Tibial nerve (tissue), 4 donors: ENCODE measurements at regions not wholly inside any gene's neighbourhood (a gene's known extent, or its start where the extent isn't known, plus 50 kb on each side); places are given as distances from the start of the nearest gene placed in this dataset.

ENCODE experiments used
- DNase-seq, 2 donors: peaks; one replicate each; pipeline ENCODE4 v3.0.0-alpha.2; 2019; ENCODE audit warnings: low spot score in 2 of 2
- H3K27ac ChIP-seq, 4 donors: fragments of 200-600 bp; sonication (generic) in 3 of 4; one replicate each; pipeline ENCODE4 v1.5.1; 2017 to 2019; ENCODE audit warnings: mild to moderate bottlenecking in 1 of 4
- H3K27me3 ChIP-seq, 2 donors: fragments of 200-600 bp; sonication (generic) in 1 of 2; one replicate each; pipeline versions ENCODE4 v1.5.1 to v1.6.0; 2017 to 2019
- H3K36me3 ChIP-seq, 3 donors: fragments of 200-600 bp; sonication (generic); one replicate each; pipeline ENCODE4 v1.5.1; 2018 to 2019
- H3K4me1 ChIP-seq, 4 donors: fragments of 200-600 bp; sonication (generic) in 3 of 4; one replicate each; pipeline ENCODE4 v1.5.1; 2017 to 2019
- H3K4me3 ChIP-seq, 4 donors: fragments of 200-600 bp; sonication (generic) in 3 of 4; one replicate each; pipeline ENCODE4 v1.5.1; 2017 to 2019; ENCODE audit warnings: mild to moderate bottlenecking in 1 of 4, moderate library complexity in 1 of 4
- H3K9me3 ChIP-seq, 4 donors: fragments of 200-600 bp; sonication (generic) in 3 of 4; one replicate each; pipeline ENCODE4 v1.5.1; 2017 to 2019
- EP300 ChIP-seq, 2 donors: sonication (generic); formaldehyde crosslinking; IDR thresholded peaks; one replicate each; pipeline ENCODE4 v1.6.1; 2017; ENCODE audit warnings: antibody characterized with exemption in 2 of 2, mild to moderate bottlenecking in 1 of 2
- POLR2A ChIP-seq, 2 donors: fragments of 450-650 bp; IDR thresholded peaks; one replicate each; pipeline ENCODE4 v1.6.1; 2017; ENCODE audit warnings: antibody characterized with exemption in 2 of 2, mild to moderate bottlenecking in 2 of 2, moderate library complexity in 2 of 2
- WGBS, 2 donors: methylation state at CpG; one replicate each; pipeline ENCODE4 v1.1.5; 2018; 5-methylcytosine and 5-hydroxymethylcytosine counted together
- TF ChIP-seq, protein P1 (sequence below), 5 experiments: fragments of 200-600 bp in 3 of 5; fragments of 450-650 bp in 2 of 5; sonication (generic) in 3 of 5; IDR thresholded peaks; one replicate each; pipeline ENCODE4 v1.5.1; 2016 to 2019; ENCODE audit warnings: antibody characterized with exemption in 5 of 5, mild to moderate bottlenecking in 3 of 5, moderate library complexity in 2 of 5

DNA sequence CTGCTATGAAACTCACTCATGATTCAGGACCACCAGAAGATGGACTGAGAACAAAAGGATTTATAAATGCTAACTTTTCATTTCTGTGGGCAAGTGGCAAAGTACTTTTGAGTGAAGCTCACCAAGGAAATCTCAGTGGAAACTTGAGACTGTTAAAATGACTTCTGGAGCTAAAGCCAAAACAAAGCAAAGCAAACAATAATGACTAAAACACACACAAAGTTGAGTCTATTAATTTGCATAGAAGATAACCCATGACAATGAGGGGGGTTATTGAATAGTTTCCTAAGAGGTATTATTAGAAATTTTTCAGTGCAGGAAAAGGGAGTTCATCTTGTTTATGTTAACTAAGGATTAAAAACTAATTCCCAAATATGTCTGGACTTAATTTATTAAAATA lies 612.8 kb upstream of the FAM174A start:
- H3K36me3 ChIP-seq: no peaks in the 10 kb centered on the region
- no peaks in the 10 kb centered on the region for H3K9me3 ChIP-seq
- no peak overlapping the region for H3K4me3 ChIP-seq
- H3K4me1 ChIP-seq: no peaks in the 10 kb centered on the region
- no peak overlapping the region for H3K27ac ChIP-seq
- DNase-seq: no peak
- TF ChIP-seq EP300 (IDR thresholded peaks at IDR 0.05) (no peak), POLR2A (IDR thresholded peaks at IDR 0.05) (no peak)
- TF ChIP-seq, protein P1, sequence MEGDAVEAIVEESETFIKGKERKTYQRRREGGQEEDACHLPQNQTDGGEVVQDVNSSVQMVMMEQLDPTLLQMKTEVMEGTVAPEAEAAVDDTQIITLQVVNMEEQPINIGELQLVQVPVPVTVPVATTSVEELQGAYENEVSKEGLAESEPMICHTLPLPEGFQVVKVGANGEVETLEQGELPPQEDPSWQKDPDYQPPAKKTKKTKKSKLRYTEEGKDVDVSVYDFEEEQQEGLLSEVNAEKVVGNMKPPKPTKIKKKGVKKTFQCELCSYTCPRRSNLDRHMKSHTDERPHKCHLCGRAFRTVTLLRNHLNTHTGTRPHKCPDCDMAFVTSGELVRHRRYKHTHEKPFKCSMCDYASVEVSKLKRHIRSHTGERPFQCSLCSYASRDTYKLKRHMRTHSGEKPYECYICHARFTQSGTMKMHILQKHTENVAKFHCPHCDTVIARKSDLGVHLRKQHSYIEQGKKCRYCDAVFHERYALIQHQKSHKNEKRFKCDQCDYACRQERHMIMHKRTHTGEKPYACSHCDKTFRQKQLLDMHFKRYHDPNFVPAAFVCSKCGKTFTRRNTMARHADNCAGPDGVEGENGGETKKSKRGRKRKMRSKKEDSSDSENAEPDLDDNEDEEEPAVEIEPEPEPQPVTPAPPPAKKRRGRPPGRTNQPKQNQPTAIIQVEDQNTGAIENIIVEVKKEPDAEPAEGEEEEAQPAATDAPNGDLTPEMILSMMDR (IDR thresholded peaks at IDR 0.05): no peak
- no peaks in the 10 kb centered on the region for H3K27me3 ChIP-seq

DNA sequence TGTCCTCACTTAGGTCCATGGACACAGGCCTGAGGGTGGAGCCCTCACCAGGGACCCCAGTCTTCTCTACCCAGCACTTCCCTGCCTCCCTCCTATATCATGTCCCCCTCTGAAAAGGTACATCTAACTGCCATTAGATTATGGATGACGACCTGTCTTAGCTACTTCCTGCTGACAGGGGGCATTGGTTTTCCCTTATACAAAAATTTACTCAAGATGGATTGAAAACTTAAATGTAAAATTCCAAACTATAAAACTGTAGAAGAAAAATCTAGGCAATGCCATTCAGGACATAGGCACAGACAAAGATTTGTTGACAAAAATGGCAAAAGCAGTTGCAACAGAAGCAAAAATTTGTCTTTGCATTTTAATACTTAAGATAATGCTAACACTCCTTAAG lies 623.2 kb upstream of the FAM174A start:
- H3K4me1 ChIP-seq: no peaks in the 10 kb centered on the region
- H3K4me3 ChIP-seq: no peak overlapping the region
- no peaks in the 10 kb centered on the region for H3K9me3 ChIP-seq
- H3K27ac ChIP-seq: no peak overlapping the region
- 54 to 63% methylated on average over 1 of the region's 1 CpG for WGBS, 2 donors
- TF ChIP-seq POLR2A (IDR thresholded peaks at IDR 0.05) (no peak), EP300 (IDR thresholded peaks at IDR 0.05) (no peak)
- TF ChIP-seq, protein P1 (IDR thresholded peaks at IDR 0.05): no peak
- no peaks in the 10 kb centered on the region for H3K36me3 ChIP-seq
- DNase-seq: no peak
- H3K27me3 ChIP-seq: no peaks in the 10 kb centered on the region

DNA sequence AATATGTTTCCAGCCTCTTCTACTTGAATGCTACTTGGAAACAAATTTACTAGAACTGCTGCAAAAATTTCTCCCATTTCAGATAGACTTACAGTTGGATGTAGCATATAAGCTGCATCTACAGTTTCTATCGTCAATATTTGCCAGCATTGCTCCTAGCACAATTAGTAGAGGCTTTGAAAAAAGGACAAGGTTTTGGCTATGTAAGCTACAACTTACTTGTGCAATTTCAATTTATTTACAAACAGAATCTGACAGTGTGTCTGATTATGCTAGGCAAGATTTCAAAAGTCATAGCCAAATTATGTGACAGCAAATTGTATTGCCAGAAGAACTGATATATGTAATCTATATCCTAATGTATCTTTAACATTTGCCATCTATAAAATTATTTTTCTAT lies 628.4 kb upstream of the FAM174A start:
- Histone ChIP-seq H3K27me3 (no peaks in the 10 kb centered on the region), H3K4me3 (no peak overlapping the region), H3K36me3 (no peaks in the 10 kb centered on the region), H3K27ac (no peak overlapping the region), H3K9me3 (no peaks in the 10 kb centered on the region), H3K4me1 (no peaks in the 10 kb centered on the region)
- WGBS, 2 donors: 96% methylated on average over 1 of the region's 1 CpG
- DNase-seq: no peak
- no peak for TF ChIP-seq POLR2A (IDR thresholded peaks at IDR 0.05)
- TF ChIP-seq, protein P1 (IDR thresholded peaks at IDR 0.05): no peak

DNA sequence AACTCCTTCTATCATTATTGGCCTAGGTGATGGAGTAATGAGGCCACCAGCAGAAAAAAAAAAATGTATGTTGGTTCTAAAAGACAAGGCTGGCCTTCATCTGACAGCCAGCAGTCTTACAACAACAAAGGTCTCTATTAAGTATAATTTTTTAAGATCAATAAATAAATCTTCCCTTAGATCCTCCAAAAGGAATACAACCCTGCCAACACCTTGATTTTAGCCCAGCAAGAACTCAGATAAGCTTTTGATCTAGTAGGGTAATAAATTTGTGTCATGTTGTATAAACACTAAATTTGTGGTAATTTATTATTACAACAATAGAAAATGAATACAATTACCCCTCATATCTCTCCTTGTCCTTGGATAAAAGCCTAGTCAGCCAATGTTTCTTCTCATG lies 633.2 kb upstream of the FAM174A start:
- Histone ChIP-seq H3K27ac (no peak overlapping the region), H3K27me3 (no peaks in the 10 kb centered on the region), H3K4me3 (no peak overlapping the region), H3K4me1 (no peaks in the 10 kb centered on the region), H3K36me3 (no peaks in the 10 kb centered on the region), H3K9me3 (no peaks in the 10 kb centered on the region)
- TF ChIP-seq EP300 (IDR thresholded peaks at IDR 0.05) (no peak), POLR2A (IDR thresholded peaks at IDR 0.05) (no peak)
- TF ChIP-seq, protein P1 (IDR thresholded peaks at IDR 0.05): no peak
- DNase-seq: no peak

DNA sequence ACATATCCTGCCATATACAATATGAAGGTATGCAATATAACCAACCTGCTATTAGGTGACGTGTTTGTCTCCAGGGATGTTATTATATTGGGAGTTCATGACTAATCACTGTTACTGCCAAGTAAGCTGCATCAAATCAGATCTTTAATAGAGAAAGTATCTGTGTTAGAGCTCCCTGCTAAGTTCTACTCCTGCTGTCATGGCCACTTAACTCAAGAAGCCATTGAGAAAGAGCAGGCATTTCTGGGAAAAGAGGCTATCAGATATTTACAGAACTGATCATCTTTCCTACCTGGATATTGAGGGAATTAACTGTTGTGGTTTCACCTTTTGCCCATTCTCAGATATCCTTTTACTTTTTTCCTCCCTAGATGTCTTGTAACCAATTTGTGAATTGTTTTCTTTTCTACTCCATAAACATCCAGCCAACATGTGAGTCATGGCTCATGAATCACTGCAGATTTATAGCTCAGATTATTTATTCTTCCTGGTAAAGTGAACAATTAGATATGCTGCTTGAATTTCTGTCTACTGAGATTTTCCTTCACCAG lies 634.8 kb upstream of the FAM174A start:
- WGBS, 2 donors: 71 to 74% methylated on average over 1 of the region's 1 CpG
- no peak for DNase-seq
- H3K27me3 ChIP-seq: no peaks in the 10 kb centered on the region
- no peaks in the 10 kb centered on the region for H3K4me1 ChIP-seq
- no peak overlapping the region for H3K4me3 ChIP-seq
- no peaks in the 10 kb centered on the region for H3K9me3 ChIP-seq
- no peak overlapping the region for H3K27ac ChIP-seq
- TF ChIP-seq POLR2A (IDR thresholded peaks at IDR 0.05) (no peak), EP300 (IDR thresholded peaks at IDR 0.05) (no peak)
- TF ChIP-seq, protein P1 (IDR thresholded peaks at IDR 0.05): no peak
- H3K36me3 ChIP-seq: no peaks in the 10 kb centered on the region
